ENCODE measurements at regions not wholly inside any gene's neighbourhood (a gene's known extent, or its start where the extent isn't known, plus 50 kb on each side); places are given as distances from the start of the nearest gene placed in this dataset.
"Not testable (repeated sequence)": the region's sequence is repeated elsewhere in the genome, so short reads cannot be mapped to it uniquely, and the experiment has no call there.

- DNase-seq = no peak
These were observed 109.8 kb upstream of the MSX2 start for GRCh38 chr5:174614500-174615135.

DNA sequence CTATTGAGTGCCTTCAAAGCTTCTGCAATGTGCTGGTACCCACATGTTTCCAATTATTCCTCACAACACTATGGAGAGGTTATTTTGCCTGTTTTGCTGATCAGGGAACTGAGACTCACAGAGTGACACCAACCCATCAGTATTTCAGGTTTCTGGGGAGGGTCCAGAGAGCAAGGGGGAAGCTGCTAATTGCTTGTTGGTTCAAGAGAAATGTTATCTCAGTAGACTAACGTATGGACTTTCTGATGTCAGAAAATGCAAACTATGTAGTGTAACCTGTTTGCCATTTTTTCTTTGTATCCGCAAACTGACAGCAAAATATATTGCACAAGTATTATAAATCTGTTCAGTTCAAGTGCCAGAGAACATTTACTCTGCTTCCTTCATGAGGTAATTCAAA lies 108.3 kb upstream of the MSX2 start:
- DNase-seq = no peak

DNA sequence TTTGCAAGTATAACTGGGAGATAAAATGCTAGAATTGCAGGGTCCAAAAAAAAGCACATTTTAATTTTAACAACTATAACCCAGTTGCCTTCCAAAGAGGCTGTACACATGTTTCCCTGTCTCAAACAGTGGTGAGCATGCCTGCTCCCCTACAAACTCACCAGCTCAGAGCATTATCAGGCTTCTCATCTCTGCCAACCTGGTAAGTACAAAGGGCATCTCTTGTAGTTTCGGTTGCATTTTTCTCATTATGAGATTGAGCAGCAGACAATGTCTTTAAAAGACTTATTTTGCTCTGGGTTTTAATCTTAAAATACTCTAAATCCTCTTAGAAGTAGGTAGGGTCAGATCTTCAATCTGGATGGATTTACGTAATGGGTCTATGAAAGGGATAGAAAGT lies 107.1 kb upstream of the MSX2 start:
- DNase-seq = no peak

GRCh38 chr5:174617910-174618309 lies 106.5 kb upstream of the MSX2 start:
- DNase-seq = no peak

GRCh38 chr5:174618589-174618988 lies 105.8 kb upstream of the MSX2 start:
- no peak for DNase-seq

DNA sequence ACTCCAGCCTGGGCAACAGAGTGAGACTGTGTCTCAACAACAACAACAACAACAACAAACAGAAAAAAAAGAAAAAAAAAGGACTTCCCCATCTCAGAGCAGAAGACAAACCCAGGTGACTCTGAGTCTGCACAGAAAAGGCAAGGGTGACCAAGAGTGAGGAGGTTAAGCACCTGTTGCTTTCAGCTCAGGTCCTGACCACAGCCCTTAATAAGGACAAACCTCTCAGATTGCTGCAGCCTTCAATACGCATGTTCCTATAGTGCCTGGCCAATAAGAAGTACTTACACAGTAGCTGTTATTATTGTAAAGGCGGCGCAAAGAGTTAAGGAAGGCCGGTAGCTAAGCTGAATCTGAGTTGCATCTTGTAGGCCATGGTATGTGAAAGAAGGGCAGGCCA lies 102.3 kb upstream of the MSX2 start:
- DNase-seq = no peak

GRCh38 chr5:174623018-174623417 lies 101.4 kb upstream of the MSX2 start:
- DNase-seq = no peak

DNA sequence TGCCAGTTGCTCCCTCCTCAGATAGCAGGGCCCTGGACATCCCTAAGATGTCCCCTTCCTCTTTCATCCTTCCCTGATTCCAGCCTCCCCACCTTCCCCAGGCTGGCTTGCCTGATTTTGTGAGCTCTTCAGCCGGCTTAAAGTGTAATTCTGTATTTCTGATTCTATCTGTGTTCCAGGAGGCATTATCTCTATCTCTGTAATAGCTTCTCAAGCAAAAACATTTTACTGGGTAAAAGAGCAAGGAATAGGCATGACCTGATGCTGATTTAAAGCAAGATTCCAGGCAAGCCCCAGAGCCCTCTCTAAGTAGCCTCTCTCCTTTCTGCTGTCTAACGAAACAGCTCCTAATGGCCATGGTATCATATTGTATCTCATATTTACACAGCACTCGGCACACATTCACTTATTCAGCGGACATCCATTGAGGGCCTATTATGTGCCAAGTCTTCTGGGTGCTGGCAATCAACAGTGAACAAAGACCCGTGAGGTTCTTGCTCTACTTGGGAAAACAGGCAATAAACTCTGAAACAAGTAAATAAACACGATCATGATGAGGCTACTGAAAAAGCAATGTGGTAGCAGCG lies 100.9 kb upstream of the MSX2 start:
- DNase-seq = no peak

GRCh38 chr5:174624733-174625522 lies 99.5 kb upstream of the MSX2 start:
- DNase-seq = no peak

DNA sequence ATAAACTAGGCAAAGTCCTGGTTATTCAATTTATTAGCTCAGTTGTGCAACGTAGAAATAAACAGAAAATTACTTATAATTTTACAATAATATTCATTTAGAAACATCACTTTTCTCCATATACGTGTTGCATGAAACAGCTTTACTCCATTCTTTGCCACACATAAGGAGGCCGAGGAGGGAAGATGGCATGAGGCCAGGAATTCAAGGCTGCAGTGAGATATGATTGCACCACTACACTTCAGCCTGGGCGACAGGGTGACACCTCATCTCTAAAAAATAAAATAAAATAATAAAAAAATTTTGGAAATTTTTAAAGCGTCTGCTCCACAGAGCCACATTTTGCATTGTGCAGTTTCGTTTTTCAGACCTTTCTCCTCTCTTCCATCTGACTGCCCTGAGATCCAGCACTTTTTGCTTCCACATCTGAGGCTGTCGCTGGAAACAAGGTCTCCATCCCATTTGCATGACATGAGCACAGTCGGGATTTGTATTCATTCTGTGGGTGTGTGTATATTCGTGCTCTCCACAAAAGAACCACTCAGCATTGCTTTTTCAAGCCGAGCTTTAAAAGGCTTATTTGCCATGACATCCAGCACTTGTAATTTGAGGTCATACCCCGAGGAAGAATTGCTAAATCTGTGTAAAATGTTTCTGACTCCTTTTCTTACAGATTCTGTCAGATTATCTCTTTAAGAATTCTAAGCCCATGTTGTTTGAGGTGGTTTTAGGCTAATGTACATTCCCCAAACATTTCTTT lies 98.6 kb upstream of the MSX2 start:
- no peak for DNase-seq

DNA sequence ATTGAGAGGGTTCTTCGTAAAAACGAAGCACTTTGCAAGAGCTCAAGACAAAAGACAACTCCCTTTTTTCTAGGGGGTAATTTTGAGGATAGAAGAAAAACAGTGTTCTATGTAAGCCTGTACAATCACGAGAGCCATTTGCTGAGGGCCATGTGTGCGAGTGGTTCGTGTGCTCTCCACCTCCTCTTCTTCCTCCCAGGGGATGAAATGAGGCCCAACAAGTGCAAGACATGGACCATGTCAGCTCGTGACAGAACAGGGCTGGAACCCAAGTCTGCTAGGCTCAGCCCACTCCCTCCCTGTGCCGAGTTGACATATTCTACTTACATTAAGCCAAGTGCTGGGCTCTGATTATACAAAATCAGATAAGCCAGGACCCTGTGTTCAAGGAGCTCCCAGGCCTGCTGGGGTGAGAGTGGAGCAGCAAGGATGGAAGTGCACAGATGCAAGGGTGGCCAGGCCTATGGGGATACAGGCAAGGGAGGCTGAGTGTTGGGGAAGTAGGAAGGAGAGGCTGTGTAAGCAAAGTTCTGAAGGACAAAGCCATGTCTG lies 97.9 kb upstream of the MSX2 start:
- DNase-seq = no peak

GRCh38 chr5:174636094-174636493 lies 88.3 kb upstream of the MSX2 start:
- DNase-seq = no peak

DNA sequence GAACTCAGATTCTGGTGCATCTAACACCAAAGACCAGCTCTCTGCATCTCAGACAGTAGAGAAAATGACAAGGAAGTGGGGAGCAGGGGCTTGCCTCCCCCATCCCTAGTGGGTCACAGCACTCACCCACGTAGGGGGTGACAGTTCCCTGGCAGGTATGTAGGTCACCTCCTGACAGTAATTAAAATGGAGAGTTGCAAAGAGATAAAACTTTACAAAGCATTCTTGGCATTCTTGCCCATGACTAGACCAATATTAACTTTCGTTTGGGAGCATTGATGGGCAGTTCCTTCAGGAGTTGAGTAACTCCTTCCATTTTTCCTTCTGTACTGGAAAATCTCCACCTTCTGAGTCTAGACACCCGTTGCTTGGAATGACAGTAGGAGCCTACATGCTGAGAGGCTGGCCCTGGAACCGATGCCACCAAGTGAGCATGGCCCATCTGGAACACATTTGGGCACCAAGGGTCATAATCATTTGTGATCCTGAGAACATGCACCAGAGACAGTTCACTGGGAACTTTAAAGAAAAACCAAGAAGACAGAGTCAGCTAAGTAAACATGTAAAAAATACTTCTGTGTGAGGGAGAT lies 81.5 kb upstream of the MSX2 start:
- DNase-seq = no peak

DNA sequence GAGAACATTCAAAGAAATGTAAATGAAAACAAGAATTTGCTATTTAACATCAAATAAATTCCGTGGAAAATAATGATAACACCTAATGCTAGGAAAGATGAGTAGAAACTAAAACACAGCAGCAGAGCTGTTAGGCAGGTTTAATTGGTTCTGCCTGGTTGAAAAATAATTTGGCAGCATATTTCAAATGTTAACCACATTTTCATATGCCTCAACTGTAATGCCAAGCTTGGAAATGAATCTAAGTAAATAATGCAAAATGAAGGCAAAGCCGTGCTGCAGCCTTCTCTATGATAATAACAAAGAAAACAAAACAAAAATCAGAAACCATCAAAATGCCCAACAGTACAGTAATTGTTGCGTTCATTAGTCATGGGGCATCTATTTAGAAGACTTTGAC lies 79.9 kb upstream of the MSX2 start:
- no peak for DNase-seq

DNA sequence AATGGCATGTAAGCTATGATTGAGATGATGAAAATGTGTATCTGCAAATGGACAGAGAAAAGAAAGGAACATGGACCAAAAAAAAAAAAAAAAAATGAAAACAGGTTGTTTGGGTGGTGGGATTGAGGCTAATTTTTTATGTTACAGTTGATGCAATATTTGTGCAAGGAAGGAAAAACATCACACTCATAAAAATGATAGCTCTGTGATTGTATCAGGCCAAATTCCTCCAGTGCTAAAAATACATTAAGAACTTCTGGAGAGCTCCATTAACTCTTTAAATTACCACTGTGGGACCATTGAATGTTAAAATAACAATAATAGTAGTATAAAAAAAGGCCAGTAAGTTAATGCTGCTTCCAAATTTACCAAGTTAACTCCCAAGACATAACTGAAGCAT lies 79.5 kb upstream of the MSX2 start:
- no peak for DNase-seq

- no peak for DNase-seq
These were observed 78.7 kb upstream of the MSX2 start for GRCh38 chr5:174645677-174646076.

DNA sequence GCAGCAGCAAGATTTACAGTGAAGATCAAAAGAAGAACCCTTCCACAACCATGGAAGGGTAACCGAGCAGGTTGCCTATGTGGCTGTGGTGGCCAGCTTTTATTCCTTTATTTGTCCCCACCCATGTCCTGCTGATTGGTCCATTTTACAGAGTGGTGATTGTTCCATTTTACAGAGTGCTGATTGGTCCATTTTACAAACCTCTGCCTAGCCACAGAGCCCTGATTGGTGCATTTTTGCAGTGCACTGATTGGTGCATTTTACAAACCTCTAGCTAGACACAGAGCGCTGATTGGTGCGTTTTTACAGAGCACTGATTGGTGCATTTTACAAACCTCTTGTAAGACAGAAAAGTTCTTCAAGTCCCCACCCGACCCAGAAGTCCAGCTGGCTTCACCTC lies 75.8 kb upstream of the MSX2 start:
- not testable (repeated sequence) for DNase-seq

- DNase-seq = no peak
These were observed 75.0 kb upstream of the MSX2 start for GRCh38 chr5:174649391-174649790.

GRCh38 chr5:174654442-174654841 lies 69.9 kb upstream of the MSX2 start:
- DNase-seq = no peak

GRCh38 chr5:174655351-174655750 lies 69.0 kb upstream of the MSX2 start:
- DNase-seq = no peak

DNA sequence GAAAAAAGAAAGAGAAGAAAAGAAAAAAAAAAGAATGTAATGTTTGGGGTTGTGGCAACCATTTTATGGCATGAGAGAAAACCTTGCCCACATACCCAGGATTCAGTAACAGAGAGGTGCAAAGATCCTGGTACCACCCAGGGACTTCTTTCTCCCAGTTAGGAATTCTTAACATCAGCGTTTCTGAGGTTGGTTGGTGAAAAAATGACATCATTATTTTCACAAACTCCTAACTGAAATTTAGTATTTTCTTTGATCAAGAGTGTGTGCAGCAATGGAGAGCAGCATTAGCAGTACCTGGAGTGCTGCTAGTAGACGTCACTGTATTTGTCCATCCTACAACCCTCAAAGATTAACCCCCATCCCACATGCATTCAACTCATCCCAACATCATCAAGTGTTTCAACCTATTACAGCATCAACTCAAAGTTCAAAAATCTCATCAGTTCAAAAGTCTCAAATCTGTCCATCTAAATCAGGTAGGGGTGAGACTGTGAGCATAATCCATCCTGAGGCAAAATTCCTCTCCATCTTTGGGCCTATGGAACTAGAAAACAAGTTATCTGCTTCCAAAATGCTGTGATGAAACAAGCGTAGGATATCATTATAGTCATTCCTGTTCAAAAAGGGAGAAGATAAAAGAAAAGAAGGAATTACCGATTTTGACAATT lies 60.1 kb upstream of the MSX2 start:
- no peak for DNase-seq

GRCh38 chr5:174665347-174665746 lies 59.0 kb upstream of the MSX2 start:
- DNase-seq = no peak

Measured in HCEC 1CT (cell line).